ENCODE measurements at regions not wholly inside any gene's neighbourhood (a gene's known extent, or its start where the extent isn't known, plus 50 kb on each side); places are given as distances from the start of the nearest gene placed in this dataset.
"Not testable (repeated sequence)": the region's sequence is repeated elsewhere in the genome, so short reads cannot be mapped to it uniquely, and the experiment has no call there.

- intact Hi-C loops (cut with micrococcal nuclease), result no loop called here
These were observed 1660.7 kb downstream of the SLITRK1 start for GRCh38 chr13:82221621-82222020.

DNA sequence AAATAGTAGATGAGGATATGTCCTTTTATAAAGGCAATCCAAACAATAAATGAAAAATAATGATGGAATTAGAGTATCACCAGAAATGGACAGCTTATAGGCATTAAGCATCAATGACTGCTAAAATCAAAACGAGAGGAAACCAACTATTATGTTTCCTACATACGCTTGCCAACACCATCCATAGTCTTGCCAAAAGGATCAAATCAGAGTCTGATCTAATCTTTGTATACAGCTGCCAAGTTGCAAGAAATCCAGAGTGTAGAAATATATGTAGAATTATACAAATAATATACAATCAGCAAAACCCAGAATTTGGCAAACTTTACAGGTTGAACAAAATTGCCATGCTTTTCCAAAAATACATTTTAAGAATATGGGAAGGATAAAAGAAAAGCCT, 1661.6 kb downstream of the SLITRK1 start:
- intact Hi-C loops (cut with micrococcal nuclease), result no loop called here

DNA sequence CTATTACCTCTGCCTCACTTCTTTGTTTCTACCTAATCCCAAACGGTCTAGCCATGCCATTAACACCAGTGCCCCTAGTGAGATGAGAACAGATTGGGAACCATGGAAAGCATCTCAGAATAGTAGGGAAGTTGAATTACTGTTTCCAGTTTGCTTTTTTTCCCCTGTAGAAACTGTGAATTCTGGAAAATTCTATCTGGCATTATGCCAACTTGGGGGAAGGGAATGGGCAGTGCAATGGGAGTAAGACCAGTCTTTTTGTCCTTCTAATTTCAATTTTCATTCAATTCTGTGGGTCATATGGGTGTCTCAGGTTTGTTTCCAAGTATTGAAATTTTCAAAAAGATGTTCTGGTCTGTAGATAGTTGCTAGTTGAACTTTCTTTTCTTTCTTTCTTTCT, 1666.1 kb downstream of the SLITRK1 start:
- intact Hi-C loops (cut with micrococcal nuclease), result no loop called here

GRCh38 chr13:82214341-82214740, 1667.9 kb downstream of the SLITRK1 start:
- intact Hi-C loops (cut with micrococcal nuclease), result no loop called here

- intact Hi-C loops (cut with micrococcal nuclease), result no loop called here
These were observed 1676.0 kb downstream of the SLITRK1 start for GRCh38 chr13:82206241-82206640.

DNA sequence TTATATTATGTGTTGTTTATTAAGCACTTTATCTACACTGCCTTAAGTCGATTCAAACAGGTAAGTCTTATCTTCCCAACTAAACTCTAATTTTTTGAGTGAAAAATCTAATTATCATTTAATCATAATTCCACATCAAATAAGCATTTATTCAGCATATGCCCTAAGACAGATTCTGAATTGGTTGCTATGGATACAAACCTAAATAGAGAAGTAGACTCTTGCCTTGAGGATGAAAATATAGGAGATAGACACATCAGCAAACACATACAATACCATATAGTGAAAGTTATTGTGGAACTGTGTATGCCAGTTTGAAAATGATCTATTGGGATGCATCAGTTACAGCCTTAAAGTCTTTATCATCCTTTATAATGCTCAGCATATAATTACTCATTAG, 1679.9 kb downstream of the SLITRK1 start:
- intact Hi-C loops (cut with micrococcal nuclease), result no loop called here

DNA sequence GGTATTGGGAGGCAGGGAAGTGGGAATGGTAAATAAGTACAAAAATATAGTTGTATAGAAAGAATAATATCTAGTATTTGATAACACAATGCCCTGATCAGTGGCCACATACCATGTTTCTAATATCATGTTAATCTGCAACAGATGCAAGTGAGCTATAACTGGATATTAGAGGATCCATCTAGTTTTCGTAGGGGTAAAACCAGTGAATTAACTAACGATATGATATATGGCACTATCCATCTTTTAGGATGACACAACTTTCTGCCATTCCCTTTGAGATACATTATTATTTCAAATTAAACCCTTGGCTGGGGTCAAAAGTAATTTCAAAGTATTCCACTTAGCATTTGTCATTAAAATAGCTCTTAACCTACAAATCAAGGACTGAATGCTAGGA, 1686.2 kb downstream of the SLITRK1 start:
- intact Hi-C loops (cut with micrococcal nuclease), result no loop called here

GRCh38 chr13:82187227-82187626, 1695.0 kb downstream of the SLITRK1 start:
- intact Hi-C loops (cut with micrococcal nuclease), result no loop called here

GRCh38 chr13:82176751-82177150, 1705.5 kb downstream of the SLITRK1 start:
- intact Hi-C loops (cut with micrococcal nuclease), result no loop called here

DNA sequence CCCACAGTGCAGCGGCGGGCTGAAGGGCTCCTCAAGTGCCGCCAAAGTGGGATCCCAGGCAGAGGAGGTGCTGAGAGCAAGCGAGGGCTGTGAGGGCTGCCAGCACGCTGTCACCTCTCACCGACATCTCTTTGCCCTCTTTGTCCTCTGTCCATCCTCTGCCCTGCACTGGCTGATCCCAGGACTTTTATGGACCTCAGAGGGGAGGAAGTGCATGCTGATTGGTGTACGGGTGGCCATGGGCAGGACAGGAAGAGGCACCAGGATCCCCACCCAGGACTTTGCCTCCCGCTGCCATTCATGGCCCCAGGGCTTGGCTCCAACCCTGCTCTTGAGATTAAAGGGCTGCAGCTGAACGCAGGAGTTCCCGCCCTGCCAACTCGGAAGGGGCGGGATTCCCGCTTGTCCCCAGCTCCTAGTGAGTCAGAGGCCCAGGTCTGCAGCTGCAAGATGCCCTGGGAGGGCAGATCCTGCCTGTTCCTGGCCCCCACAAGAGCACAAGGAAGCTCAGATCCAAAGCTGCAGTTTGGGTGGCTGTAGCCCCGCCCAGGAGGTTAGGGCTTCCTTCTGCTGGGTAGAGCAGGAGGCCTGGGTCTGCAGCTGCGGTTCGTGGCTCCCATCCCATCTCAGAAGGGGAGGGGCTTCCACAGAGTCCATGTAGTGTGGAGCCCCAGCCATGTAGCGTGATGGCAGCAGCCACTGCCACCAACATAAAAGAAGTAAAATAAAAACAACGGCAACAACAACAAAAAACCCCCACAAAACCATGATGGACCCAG, 1716.7 kb downstream of the SLITRK1 start:
- intact Hi-C loops (cut with micrococcal nuclease), result no loop called here

- intact Hi-C loops (cut with micrococcal nuclease), result not testable (repeated sequence)
These were observed 1717.4 kb downstream of the SLITRK1 start for GRCh38 chr13:82164780-82165395.

GRCh38 chr13:82147526-82147925, 1734.7 kb downstream of the SLITRK1 start:
- intact Hi-C loops (cut with micrococcal nuclease), result no loop called here

DNA sequence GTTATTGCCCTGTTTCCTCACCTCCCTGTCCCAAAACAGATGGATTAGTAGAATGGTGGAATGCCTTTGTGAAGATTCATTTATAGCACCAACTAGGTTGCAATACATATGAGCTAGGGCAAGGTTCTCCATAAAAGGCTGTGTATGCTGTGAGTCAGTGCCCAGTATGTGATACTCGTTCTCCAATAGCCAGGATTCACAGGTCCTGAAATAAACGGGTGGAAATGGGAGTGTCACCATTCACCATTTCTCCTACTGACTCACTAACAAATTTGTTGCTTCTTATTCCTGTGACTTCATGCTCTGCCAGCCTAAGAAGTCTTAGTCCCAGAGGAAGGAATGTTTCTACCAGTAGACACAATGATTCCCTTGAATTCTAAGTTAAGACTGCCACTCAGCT, 1745.4 kb downstream of the SLITRK1 start:
- intact Hi-C loops (cut with micrococcal nuclease), result no loop called here

- intact Hi-C loops (cut with micrococcal nuclease), result no loop called here
These were observed 1753.0 kb downstream of the SLITRK1 start for GRCh38 chr13:82129281-82129680.

- intact Hi-C loops (cut with micrococcal nuclease), result no loop called here
These were observed 1763.7 kb downstream of the SLITRK1 start for GRCh38 chr13:82118589-82118988.

DNA sequence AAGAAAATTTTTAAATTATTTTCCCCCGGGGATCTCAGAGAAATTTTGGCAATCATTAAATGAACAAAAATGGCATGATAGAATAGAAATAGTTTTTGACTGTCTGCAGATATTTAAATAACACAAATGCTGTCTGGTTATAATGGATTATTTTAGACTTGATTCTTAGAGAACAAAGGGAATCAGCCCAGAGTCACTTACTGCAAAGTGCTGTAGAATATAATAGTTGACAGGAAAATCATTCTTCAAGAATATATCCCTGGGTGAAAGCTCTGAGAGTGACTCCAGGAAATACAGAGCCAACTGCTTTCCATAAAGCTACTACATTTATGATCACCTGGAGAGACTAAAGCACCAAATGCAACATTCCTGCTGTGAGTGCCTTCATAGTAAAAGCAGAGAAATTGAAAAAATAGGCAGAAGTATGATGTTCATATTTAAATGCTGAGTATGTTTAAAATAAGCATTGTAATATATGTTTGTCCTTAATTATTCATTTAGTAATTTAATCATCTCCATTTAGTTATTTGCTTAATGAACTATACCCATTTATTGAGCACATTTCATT, 1765.8 kb downstream of the SLITRK1 start:
- intact Hi-C loops (cut with micrococcal nuclease), result no loop called here

GRCh38 chr13:82115391-82115790, 1766.9 kb downstream of the SLITRK1 start:
- intact Hi-C loops (cut with micrococcal nuclease), result no loop called here

GRCh38 chr13:82096256-82096655, 1755.3 kb upstream of the SPRY2 start:
- intact Hi-C loops (cut with micrococcal nuclease), result no loop called here

GRCh38 chr13:82092312-82092711, 1751.4 kb upstream of the SPRY2 start:
- intact Hi-C loops (cut with micrococcal nuclease), result no loop called here

DNA sequence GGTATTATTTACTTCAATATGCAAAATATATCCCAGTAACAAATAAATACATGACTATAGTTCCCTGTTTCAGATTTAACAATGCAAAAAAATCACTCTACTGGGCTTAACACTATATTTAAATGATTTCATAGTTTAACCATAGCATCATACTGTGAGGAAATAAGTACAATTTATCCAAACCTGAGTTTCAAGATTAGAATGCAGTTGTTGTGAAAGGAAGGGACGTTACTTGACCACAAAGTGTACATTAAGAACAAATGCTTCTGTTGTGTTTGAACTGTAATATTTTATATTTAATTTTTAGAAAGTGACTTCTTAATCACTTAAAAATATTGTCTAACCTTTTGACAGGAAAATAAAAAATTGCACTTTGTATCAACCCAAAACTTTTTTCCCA, 1747.9 kb upstream of the SPRY2 start:
- intact Hi-C loops (cut with micrococcal nuclease), result no loop called here

GRCh38 chr13:82076496-82076895, 1735.6 kb upstream of the SPRY2 start:
- intact Hi-C loops (cut with micrococcal nuclease), result no loop called here

- intact Hi-C loops (cut with micrococcal nuclease), result no loop called here
These were observed 1729.5 kb upstream of the SPRY2 start for GRCh38 chr13:82070416-82070815.

DNA sequence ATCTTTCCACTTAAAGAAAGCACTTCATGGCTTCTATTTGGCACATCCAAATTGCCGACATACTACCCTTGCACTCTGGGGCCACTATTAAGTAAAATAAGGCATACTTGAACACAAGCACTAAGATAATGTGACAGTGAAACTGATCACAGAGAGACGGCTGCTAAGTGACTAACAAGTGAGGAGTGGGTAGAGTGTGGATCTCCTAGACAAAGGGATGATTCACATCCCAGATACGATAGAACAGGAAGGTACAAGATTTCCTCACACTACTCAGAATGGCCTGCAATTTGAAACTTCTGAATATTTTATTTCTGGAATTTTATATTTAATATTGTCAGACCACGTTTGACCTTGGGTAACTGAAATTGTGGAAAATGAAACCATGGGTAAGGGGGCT, 1721.8 kb upstream of the SPRY2 start:
- intact Hi-C loops (cut with micrococcal nuclease), result no loop called here

All from T-helper 2 cell treated with Interferon-gamma antibody and Interleukin-4, amounts not matched to agents 100 ng/mL and 5 ng/mL, for 36 hours (primary cell).